Trophoblast cell (in vitro differentiated cells and primary cell): ENCODE measurements at regions not wholly inside any gene's neighbourhood (a gene's known extent, or its start where the extent isn't known, plus 50 kb on each side); places are given as distances from the start of the nearest gene placed in this dataset.

ENCODE experiments used
- DNase-seq, 2 donors: peaks; one replicate each; pipeline ENCODE4 v3.0.0-alpha.2; 2016
- H2AFZ ChIP-seq: 2 replicates; pipeline ENCODE4 v1.6.1; 2013; ENCODE audit warnings: low read length, moderate library complexity, mild to moderate bottlenecking; ENCODE audit not compliant: insufficient read depth, poor library complexity
- H2AK5ac ChIP-seq: 2 replicates; pipeline ENCODE4 v1.6.1; 2013; ENCODE audit warnings: mild to moderate bottlenecking, low read length
- H2BK120ac ChIP-seq: 2 replicates; pipeline ENCODE4 v1.6.1; 2013; ENCODE audit warnings: low read length, mild to moderate bottlenecking, moderate library complexity; ENCODE audit not compliant: insufficient read depth, poor library complexity
- H2BK12ac ChIP-seq: 2 replicates; pipeline ENCODE4 v1.6.1; 2013; ENCODE audit warnings: mild to moderate bottlenecking, low read length, moderate library complexity
- H2BK5ac ChIP-seq: 2 replicates; pipeline ENCODE4 v1.6.1; 2013; ENCODE audit warnings: low read length, low read depth, moderate library complexity, mild to moderate bottlenecking; ENCODE audit not compliant: poor library complexity
- H3K14ac ChIP-seq: 2 replicates; pipeline ENCODE4 v1.6.1; 2013; ENCODE audit warnings: mild to moderate bottlenecking, low read length
- H3K18ac ChIP-seq: 2 replicates; pipeline ENCODE4 v1.6.1; 2013; ENCODE audit warnings: mild to moderate bottlenecking, low read length
- H3K23ac ChIP-seq: 2 replicates; pipeline ENCODE4 v1.6.1; 2013; ENCODE audit warnings: low read length
- H3K27ac ChIP-seq: 2 replicates; pipeline ENCODE4 v1.5.1; 2013; ENCODE audit warnings: low read depth, mild to moderate bottlenecking, inconsistent platforms, low read length, moderate library complexity
- H3K27me3 ChIP-seq: 2 replicates; pipeline ENCODE4 v1.6.1; 2013; ENCODE audit warnings: inconsistent platforms, mild to moderate bottlenecking, low read length, moderate library complexity; ENCODE audit not compliant: insufficient read depth
- H3K36me3 ChIP-seq, 2 experiments: 1 replicate in 1 of 2; 2 replicates in 1 of 2; pipeline ENCODE4 v1.6.1; 2013; ENCODE audit warnings: low read length in 2 of 2, mild to moderate bottlenecking in 2 of 2, moderate library complexity in 1 of 2; ENCODE audit not compliant: insufficient read depth in 2 of 2, control insufficient read depth in 1 of 2
- H3K4ac ChIP-seq: 2 replicates; pipeline ENCODE4 v1.6.1; 2013; ENCODE audit warnings: low read depth, mild to moderate bottlenecking, low read length, moderate library complexity
- H3K4me1 ChIP-seq, 2 experiments: 1 replicate in 1 of 2; 2 replicates in 1 of 2; pipeline ENCODE4 v1.6.1; 2013; ENCODE audit warnings: low read length in 2 of 2, mild to moderate bottlenecking in 2 of 2, moderate library complexity in 1 of 2; ENCODE audit not compliant: insufficient read depth in 2 of 2, control insufficient read depth in 1 of 2
- H3K4me2 ChIP-seq: 2 replicates; pipeline ENCODE4 v1.6.1; 2013; ENCODE audit warnings: inconsistent platforms, mild to moderate bottlenecking, low read length, moderate library complexity
- H3K4me3 ChIP-seq: 2 replicates; pipeline ENCODE4 v1.5.1; 2013; ENCODE audit warnings: mild to moderate bottlenecking, low read depth, low read length, inconsistent platforms
- H3K79me1 ChIP-seq: one replicate; pipeline ENCODE4 v1.6.1; 2013; ENCODE audit warnings: low read length
- H3K79me2 ChIP-seq: 2 replicates; pipeline ENCODE4 v1.6.1; 2013; ENCODE audit warnings: low read length, mild to moderate bottlenecking; ENCODE audit not compliant: control insufficient read depth, insufficient read depth, poor library complexity
- H3K9ac ChIP-seq: 2 replicates; pipeline ENCODE4 v1.6.1; 2013; ENCODE audit warnings: mild to moderate bottlenecking, low read length
- H3K9me3 ChIP-seq: 2 replicates; pipeline ENCODE4 v1.6.1; 2013; ENCODE audit warnings: low read depth, mild to moderate bottlenecking, control low read depth, inconsistent platforms, low read length; ENCODE audit not compliant: insufficient read depth
- H4K12ac ChIP-seq: 2 replicates; pipeline ENCODE4 v1.6.1; 2013; ENCODE audit warnings: low read depth, mild to moderate bottlenecking, low read length, moderate library complexity
- H4K8ac ChIP-seq: 2 replicates; pipeline ENCODE4 v1.6.1; 2013; ENCODE audit warnings: low read depth, mild to moderate bottlenecking, low read length, moderate library complexity
- H4K91ac ChIP-seq: one replicate; pipeline ENCODE4 v1.6.1; 2013; ENCODE audit warnings: low read depth, mild to moderate bottlenecking, low read length, moderate library complexity
- WGBS: extraction: QIAGEN DNeasy Blood & Tissue Kit; methylation state at CpG from one replicate; pipeline ENCODE4 v1.1.7; 2013; ENCODE audit warnings: missing lambda C conversion rate; ENCODE audit not compliant: insufficient read length, insufficient coverage; ENCODE audit errors: extremely low coverage; 5-methylcytosine and 5-hydroxymethylcytosine counted together

- Histone ChIP-seq H3K79me1 (no peaks in the 10 kb centered on the region), H4K12ac (no peak overlapping the region), H2BK12ac (no peak overlapping the region), H4K8ac (no peak overlapping the region), H3K9ac (no peak overlapping the region), H2AK5ac (no peak overlapping the region), H3K23ac (no peak overlapping the region), H2AFZ (no peak overlapping the region), H2BK5ac (no peak overlapping the region), H3K4ac (no peak overlapping the region), H3K14ac (no peak overlapping the region), H3K4me2 (no peak overlapping the region), H3K27me3 (no peaks in the 10 kb centered on the region), H4K91ac (no peak overlapping the region), H3K36me3 (no peaks in the 10 kb centered on the region), H3K4me3 (no peak overlapping the region), H3K9me3 (no peaks in the 10 kb centered on the region), H3K27ac (no peak overlapping the region), H3K79me2 (no peaks in the 10 kb centered on the region), H3K18ac (no peak overlapping the region), H2BK120ac (no peak overlapping the region), H3K4me1 (no peaks in the 10 kb centered on the region)
- peak; percentile 2 to 54 for DNase-seq
- WGBS = no CpG with 5 or more reads among the region's 1 CpG
Observed at GRCh38 chrX:34197946-34198345, 65.8 kb upstream of the FAM47A start.
